ENCODE measurements at regions not wholly inside any gene's neighbourhood (a gene's known extent, or its start where the extent isn't known, plus 50 kb on each side); places are given as distances from the start of the nearest gene placed in this dataset.

DNA sequence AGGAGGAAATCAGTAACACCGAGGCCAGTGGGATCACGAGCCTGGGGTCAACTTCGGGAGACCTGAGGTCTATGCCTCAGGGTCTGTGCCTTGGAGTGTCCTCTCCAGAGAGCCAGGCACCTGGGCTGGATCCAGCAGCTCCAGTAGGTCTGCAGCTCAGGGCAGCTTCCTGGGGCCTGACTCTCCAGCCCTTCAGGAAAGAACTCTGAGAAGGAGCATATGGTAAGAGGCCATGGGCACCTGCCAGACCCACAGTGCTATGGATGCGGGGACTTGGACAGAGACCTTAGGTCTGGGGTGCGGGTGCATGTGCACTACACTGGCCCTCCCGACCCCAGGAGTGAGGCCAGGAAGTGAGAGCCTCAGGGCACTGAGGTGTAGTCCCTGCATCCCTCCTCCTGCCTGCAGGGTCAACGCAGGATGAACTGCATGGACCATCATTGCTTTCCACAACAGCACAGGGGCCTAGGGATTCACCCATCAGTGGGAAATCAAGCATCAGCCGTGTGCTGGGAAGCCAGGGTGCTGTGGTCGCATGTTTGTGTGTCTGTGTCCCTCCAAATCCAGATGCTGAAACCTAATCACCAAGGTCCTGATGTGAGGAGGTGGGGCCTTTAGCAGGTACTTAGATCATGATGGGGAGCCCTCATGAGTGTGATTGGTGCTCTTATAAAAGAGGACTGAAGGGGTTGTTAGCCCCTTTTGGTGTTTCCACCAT lies 210.9 kb upstream of the CST7 start:
- no peak overlapping the region for H4K91ac ChIP-seq (ENCODE audit: low read depth, low read length, poor library complexity)
- H3K36me3 ChIP-seq (replicated peaks in 1 of 2; ENCODE audit: control insufficient read depth in 2 of 2, insufficient read depth in 2 of 2, low read length in 2 of 2) = no peaks in the 10 kb centered on the region
- no peaks in the 10 kb centered on the region for H3K4me1 ChIP-seq (ENCODE audit: control insufficient read depth in 2 of 2, insufficient read depth in 1 of 2, low read depth in 1 of 2, low read length in 2 of 2)
- no peak overlapping the region for H4K8ac ChIP-seq (ENCODE audit: low read depth, low read length)
- H3K9me3 ChIP-seq (replicated peaks in 1 of 2; ENCODE audit: control insufficient read depth in 2 of 2, insufficient read depth in 1 of 2, low read depth in 1 of 2, low read length in 2 of 2) = peaks cover 0 to 2% of the 10 kb centered on the region in 2 donors
- H3K27me3 ChIP-seq (ENCODE audit: control insufficient read depth in 3 of 3, insufficient read depth in 3 of 3, low read depth in 1 of 3, low read length in 3 of 3) = peaks cover 0 to 2% (median 0%) of the 10 kb centered on the region in 3 experiments
- H3K4ac ChIP-seq (ENCODE audit: low read length) = no peak overlapping the region
- no peak overlapping the region for H2BK120ac ChIP-seq (ENCODE audit: low read depth, low read length)
- H2BK12ac ChIP-seq (ENCODE audit: low read length) = no peak overlapping the region
- H2AK5ac ChIP-seq (ENCODE audit: low read depth, low read length) = no peak overlapping the region
- no peak overlapping the region for H3K4me2 ChIP-seq (ENCODE audit: insufficient read depth, low read length, poor library complexity, severe bottlenecking)
- H2BK15ac ChIP-seq (ENCODE audit: low read length) = no peak overlapping the region
- H3K23ac ChIP-seq (ENCODE audit: low read depth, low read length, poor library complexity) = no peak overlapping the region
- no CpG with 5 or more reads among the region's 9 CpGs for WGBS, 2 donors (ENCODE audit: extremely low coverage in 2 of 2, insufficient read length in 2 of 2, insufficient replicate concordance in 1 of 2)
- H3K14ac ChIP-seq (ENCODE audit: low read length) = no peak overlapping the region
- H3K9ac ChIP-seq (ENCODE audit: low read depth, low read length, poor library complexity) = no peak overlapping the region
- no peak overlapping the region for H3K27ac ChIP-seq (replicated peaks; ENCODE audit: low read length)
- no peak for DNase-seq (ENCODE audit: low spot score)
- H3K4me3 ChIP-seq (ENCODE audit: low read length in 2 of 2) = no peak overlapping the region
- H3K18ac ChIP-seq (ENCODE audit: low read length) = no peak overlapping the region
- H3K79me1 ChIP-seq (ENCODE audit: low read depth, low read length) = no peaks in the 10 kb centered on the region
- H2AFZ ChIP-seq (ENCODE audit: low read length) = no peak overlapping the region
- H2BK5ac ChIP-seq (ENCODE audit: low read length) = no peak overlapping the region

DNA sequence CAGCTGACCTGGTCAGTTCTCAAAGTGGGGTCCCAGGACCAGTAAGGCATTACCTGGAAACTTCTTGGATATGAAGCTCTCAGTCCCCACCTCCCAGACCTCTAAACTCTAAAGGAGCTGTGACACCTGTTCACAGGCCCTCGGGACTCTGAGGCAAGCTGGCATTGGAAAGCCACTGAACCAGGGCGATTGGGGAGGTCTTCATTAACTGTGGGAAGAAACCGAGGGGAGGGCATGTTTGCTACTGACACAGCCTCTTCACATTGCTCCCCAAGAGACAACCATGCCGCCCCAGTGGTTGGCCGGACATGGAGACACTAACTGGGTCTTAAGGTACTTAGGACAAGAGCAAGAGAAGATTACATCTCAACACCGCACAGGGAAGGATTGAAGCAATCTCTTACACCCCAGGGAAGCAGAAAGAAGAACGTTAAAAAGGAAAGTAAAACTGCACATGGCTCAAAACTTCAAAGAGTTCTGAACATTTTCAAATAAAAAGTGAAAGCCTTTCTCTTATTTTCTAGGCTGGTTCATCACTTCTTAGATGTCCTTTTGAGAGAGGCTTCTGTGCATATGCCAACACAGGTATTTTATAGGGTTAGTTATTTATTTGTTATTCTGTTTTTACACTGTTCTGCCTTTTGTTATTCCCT lies 210.0 kb upstream of the CST7 start:
- H2BK12ac ChIP-seq (ENCODE audit: low read length) = no peak overlapping the region
- H3K4me2 ChIP-seq (ENCODE audit: insufficient read depth, low read length, poor library complexity, severe bottlenecking) = no peak overlapping the region
- WGBS, 2 donors (ENCODE audit: extremely low coverage in 2 of 2, insufficient read length in 2 of 2, insufficient replicate concordance in 1 of 2) = no CpG with 5 or more reads among the region's 7 CpGs
- no peak overlapping the region for H3K14ac ChIP-seq (ENCODE audit: low read length)
- peaks cover 0 to 2% (median 0%) of the 10 kb centered on the region in 3 experiments for H3K27me3 ChIP-seq (ENCODE audit: control insufficient read depth in 3 of 3, insufficient read depth in 3 of 3, low read depth in 1 of 3, low read length in 3 of 3)
- peaks cover 0 to 2% of the 10 kb centered on the region in 2 donors for H3K9me3 ChIP-seq (replicated peaks in 1 of 2; ENCODE audit: control insufficient read depth in 2 of 2, insufficient read depth in 1 of 2, low read depth in 1 of 2, low read length in 2 of 2)
- H3K9ac ChIP-seq (ENCODE audit: low read depth, low read length, poor library complexity) = no peak overlapping the region
- H4K8ac ChIP-seq (ENCODE audit: low read depth, low read length) = no peak overlapping the region
- DNase-seq (ENCODE audit: low spot score) = no peak
- H4K91ac ChIP-seq (ENCODE audit: low read depth, low read length, poor library complexity) = no peak overlapping the region
- no peak overlapping the region for H2BK120ac ChIP-seq (ENCODE audit: low read depth, low read length)
- no peaks in the 10 kb centered on the region for H3K4me1 ChIP-seq (ENCODE audit: control insufficient read depth in 2 of 2, insufficient read depth in 1 of 2, low read depth in 1 of 2, low read length in 2 of 2)
- no peak overlapping the region for H2BK5ac ChIP-seq (ENCODE audit: low read length)
- H2AK5ac ChIP-seq (ENCODE audit: low read depth, low read length) = no peak overlapping the region
- H3K4ac ChIP-seq (ENCODE audit: low read length) = no peak overlapping the region
- no peaks in the 10 kb centered on the region for H3K79me1 ChIP-seq (ENCODE audit: low read depth, low read length)
- H3K18ac ChIP-seq (ENCODE audit: low read length) = no peak overlapping the region
- no peak overlapping the region for H3K23ac ChIP-seq (ENCODE audit: low read depth, low read length, poor library complexity)
- no peaks in the 10 kb centered on the region for H3K36me3 ChIP-seq (replicated peaks in 1 of 2; ENCODE audit: control insufficient read depth in 2 of 2, insufficient read depth in 2 of 2, low read length in 2 of 2)
- H3K27ac ChIP-seq (replicated peaks; ENCODE audit: low read length) = no peak overlapping the region
- H2BK15ac ChIP-seq (ENCODE audit: low read length) = no peak overlapping the region
- H2AFZ ChIP-seq (ENCODE audit: low read length) = no peak overlapping the region
- no peak overlapping the region for H3K4me3 ChIP-seq (ENCODE audit: low read length in 2 of 2)

DNA sequence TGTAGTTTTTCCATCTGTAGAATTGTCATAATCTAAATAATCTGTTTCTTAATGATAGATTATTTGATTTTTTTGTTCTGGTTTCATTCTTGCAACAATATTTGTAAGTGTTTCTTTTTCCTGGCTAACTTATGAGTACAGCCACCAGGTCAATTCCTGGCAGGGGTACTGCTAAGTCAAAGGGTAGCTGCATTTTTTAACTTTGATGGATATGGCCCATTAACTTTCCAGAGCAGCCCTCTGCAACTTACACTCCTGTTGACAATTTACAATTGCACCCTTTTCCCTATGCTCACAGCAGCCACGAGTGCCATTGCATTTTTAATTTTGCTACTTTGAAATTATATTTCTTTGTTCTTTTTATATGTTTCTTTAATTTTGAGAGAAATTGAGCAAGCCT lies 209.3 kb upstream of the CST7 start:
- no peak for DNase-seq (ENCODE audit: low spot score)
- H3K27ac ChIP-seq (replicated peaks; ENCODE audit: low read length) = no peak overlapping the region
- H2AFZ ChIP-seq (ENCODE audit: low read length) = no peak overlapping the region
- no peak overlapping the region for H2AK5ac ChIP-seq (ENCODE audit: low read depth, low read length)
- H2BK15ac ChIP-seq (ENCODE audit: low read length) = no peak overlapping the region
- WGBS, 2 donors (ENCODE audit: extremely low coverage in 2 of 2, insufficient read length in 2 of 2, insufficient replicate concordance in 1 of 2) = no CpG with 5 or more reads among the region's 1 CpG
- H3K79me1 ChIP-seq (ENCODE audit: low read depth, low read length) = no peaks in the 10 kb centered on the region
- no peak overlapping the region for H3K4me2 ChIP-seq (ENCODE audit: insufficient read depth, low read length, poor library complexity, severe bottlenecking)
- H2BK12ac ChIP-seq (ENCODE audit: low read length) = no peak overlapping the region
- no peaks in the 10 kb centered on the region for H3K4me1 ChIP-seq (ENCODE audit: control insufficient read depth in 2 of 2, insufficient read depth in 1 of 2, low read depth in 1 of 2, low read length in 2 of 2)
- H2BK120ac ChIP-seq (ENCODE audit: low read depth, low read length) = no peak overlapping the region
- no peak overlapping the region for H3K18ac ChIP-seq (ENCODE audit: low read length)
- no peak overlapping the region for H3K4me3 ChIP-seq (ENCODE audit: low read length in 2 of 2)
- no peak overlapping the region for H3K4ac ChIP-seq (ENCODE audit: low read length)
- peaks cover 0 to 2% of the 10 kb centered on the region in 2 donors for H3K9me3 ChIP-seq (replicated peaks in 1 of 2; ENCODE audit: control insufficient read depth in 2 of 2, insufficient read depth in 1 of 2, low read depth in 1 of 2, low read length in 2 of 2)
- no peak overlapping the region for H3K9ac ChIP-seq (ENCODE audit: low read depth, low read length, poor library complexity)
- no peak overlapping the region for H4K91ac ChIP-seq (ENCODE audit: low read depth, low read length, poor library complexity)
- H3K27me3 ChIP-seq (ENCODE audit: control insufficient read depth in 3 of 3, insufficient read depth in 3 of 3, low read depth in 1 of 3, low read length in 3 of 3) = peaks cover 0 to 2% (median 0%) of the 10 kb centered on the region in 3 experiments
- H2BK5ac ChIP-seq (ENCODE audit: low read length) = no peak overlapping the region
- no peak overlapping the region for H3K23ac ChIP-seq (ENCODE audit: low read depth, low read length, poor library complexity)
- no peaks in the 10 kb centered on the region for H3K36me3 ChIP-seq (replicated peaks in 1 of 2; ENCODE audit: control insufficient read depth in 2 of 2, insufficient read depth in 2 of 2, low read length in 2 of 2)
- no peak overlapping the region for H3K14ac ChIP-seq (ENCODE audit: low read length)
- no peak overlapping the region for H4K8ac ChIP-seq (ENCODE audit: low read depth, low read length)

DNA sequence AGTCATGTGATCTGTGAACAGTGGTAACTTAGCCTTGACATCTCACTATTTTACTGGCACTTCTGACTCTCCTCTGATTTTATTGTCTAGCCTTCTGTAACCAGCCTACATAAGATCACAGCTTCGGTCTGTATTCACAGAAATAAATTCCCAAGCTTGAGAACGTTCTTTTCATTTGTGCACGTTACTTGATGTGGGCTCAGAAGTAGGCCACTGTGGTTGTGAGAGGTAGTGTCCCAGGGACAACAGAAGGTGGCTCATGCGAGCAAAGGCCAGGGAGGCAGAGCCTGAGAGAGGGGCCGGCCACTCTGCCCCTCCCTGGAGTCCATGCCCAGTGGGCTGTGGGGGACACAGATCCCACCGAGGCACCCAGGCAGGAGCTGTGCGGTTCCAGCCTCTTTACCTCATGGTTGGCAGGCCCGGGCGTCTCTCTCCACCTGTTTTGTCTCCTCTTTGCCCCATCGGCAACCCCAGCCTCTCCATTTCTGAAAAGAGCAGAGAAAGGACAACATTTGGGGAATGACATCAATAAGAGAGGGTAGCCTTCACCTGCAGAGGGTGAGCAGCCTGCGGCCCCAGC lies 207.5 kb upstream of the CST7 start:
- Histone ChIP-seq H2BK12ac (ENCODE audit: low read length) (no peak overlapping the region), H2AFZ (ENCODE audit: low read length) (no peak overlapping the region), H3K4ac (ENCODE audit: low read length) (no peak overlapping the region), H3K4me1 (ENCODE audit: control insufficient read depth in 2 of 2, insufficient read depth in 1 of 2, low read depth in 1 of 2, low read length in 2 of 2) (peaks cover 0 to 3% of the 10 kb centered on the region in 2 donors), H3K18ac (ENCODE audit: low read length) (no peak overlapping the region), H3K4me2 (ENCODE audit: insufficient read depth, low read length, poor library complexity, severe bottlenecking) (no peak overlapping the region), H3K27me3 (ENCODE audit: control insufficient read depth in 3 of 3, insufficient read depth in 3 of 3, low read depth in 1 of 3, low read length in 3 of 3) (peaks cover 0 to 2% (median 0%) of the 10 kb centered on the region in 3 experiments), H2BK5ac (ENCODE audit: low read length) (no peak overlapping the region), H3K27ac (replicated peaks; ENCODE audit: low read length) (no peak overlapping the region), H3K9me3 (replicated peaks in 1 of 2; ENCODE audit: control insufficient read depth in 2 of 2, insufficient read depth in 1 of 2, low read depth in 1 of 2, low read length in 2 of 2) (peaks cover 0 to 2% of the 10 kb centered on the region in 2 donors), H3K36me3 (replicated peaks in 1 of 2; ENCODE audit: control insufficient read depth in 2 of 2, insufficient read depth in 2 of 2, low read length in 2 of 2) (no peaks in the 10 kb centered on the region), H2AK5ac (ENCODE audit: low read depth, low read length) (peak overlapping the region; percentile 87), H4K91ac (ENCODE audit: low read depth, low read length, poor library complexity) (no peak overlapping the region), H3K4me3 (ENCODE audit: low read length in 2 of 2) (no peak overlapping the region), H3K23ac (ENCODE audit: low read depth, low read length, poor library complexity) (no peak overlapping the region), H3K14ac (ENCODE audit: low read length) (peak overlapping the region; percentile 63), H3K79me1 (ENCODE audit: low read depth, low read length) (no peaks in the 10 kb centered on the region), H4K8ac (ENCODE audit: low read depth, low read length) (no peak overlapping the region), H2BK120ac (ENCODE audit: low read depth, low read length) (no peak overlapping the region), H3K9ac (ENCODE audit: low read depth, low read length, poor library complexity) (no peak overlapping the region), H2BK15ac (ENCODE audit: low read length) (no peak overlapping the region)
- WGBS, 2 donors (ENCODE audit: extremely low coverage in 2 of 2, insufficient read length in 2 of 2, insufficient replicate concordance in 1 of 2) = no CpG with 5 or more reads among the region's 11 CpGs
- DNase-seq (ENCODE audit: low spot score) = no peak
